MM.1S (cell line): ENCODE measurements at regions not wholly inside any gene's neighbourhood (a gene's known extent, or its start where the extent isn't known, plus 50 kb on each side); places are given as distances from the start of the nearest gene placed in this dataset.

ENCODE experiments used
- DNase-seq: peaks from one replicate; pipeline ENCODE4 v3.0.0-alpha.2; 2015
- H2AFZ ChIP-seq: fragments of 300-600 bp; sonication (generic); 2 replicates; pipeline ENCODE4 v1.6.0; 2016; ENCODE audit warnings: antibody characterized with exemption, low read length
- H3F3A ChIP-seq: fragments of 300-600 bp; sonication (generic); 2 replicates; pipeline ENCODE4 v1.6.1; 2016; ENCODE audit warnings: mild to moderate bottlenecking, antibody characterized with exemption, low read length, moderate library complexity, mixed read lengths; ENCODE audit not compliant: insufficient read depth
- H3K27ac ChIP-seq: fragments of 300-600 bp; sonication (generic); 2 replicates; pipeline ENCODE4 v1.5.1; 2016; ENCODE audit warnings: mild to moderate bottlenecking, low read length
- H3K27me3 ChIP-seq: fragments of 300-600 bp; sonication (generic); replicated peaks from 2 replicates; pipeline ENCODE4 v1.6.0; 2016; ENCODE audit warnings: low read length; ENCODE audit not compliant: insufficient read depth
- H3K36me3 ChIP-seq: fragments of 300-600 bp; sonication (generic); replicated peaks from 2 replicates; pipeline ENCODE4 v1.6.1; 2016; ENCODE audit warnings: mild to moderate bottlenecking, low read length, mixed read lengths; ENCODE audit not compliant: insufficient read depth
- H3K4me1 ChIP-seq: fragments of 300-600 bp; sonication (generic); 2 replicates; pipeline ENCODE4 v1.6.1; 2016; ENCODE audit warnings: low read length, mixed read lengths
- H3K4me2 ChIP-seq: fragments of 300-600 bp; sonication (generic); 2 replicates; pipeline ENCODE4 v1.6.0; 2016; ENCODE audit warnings: low read depth, low read length
- H3K4me3 ChIP-seq: fragments of 300-600 bp; sonication (generic); 2 replicates; pipeline ENCODE4 v1.5.1; 2016; ENCODE audit warnings: low read length, mixed read lengths
- H3K79me2 ChIP-seq: fragments of 300-600 bp; sonication (generic); 2 replicates; pipeline ENCODE4 v1.6.1; 2016; ENCODE audit warnings: mixed run types, low read length, mixed read lengths
- H3K9ac ChIP-seq: fragments of 300-600 bp; sonication (generic); 2 replicates; pipeline ENCODE4 v1.6.1; 2016; ENCODE audit warnings: low read length, mixed read lengths
- H3K9me2 ChIP-seq: fragments of 300-600 bp; sonication (generic); replicated peaks from 2 replicates; pipeline ENCODE4 v1.6.1; 2016; ENCODE audit warnings: mild to moderate bottlenecking, low read length, mixed read lengths; ENCODE audit not compliant: insufficient read depth
- H3K9me3 ChIP-seq: fragments of 300-600 bp; sonication (generic); replicated peaks from 2 replicates; pipeline ENCODE4 v1.6.1; 2016; ENCODE audit warnings: mild to moderate bottlenecking, low read length, mixed read lengths; ENCODE audit not compliant: insufficient read depth
- H4K20me1 ChIP-seq: fragments of 300-600 bp; sonication (generic); 2 replicates; pipeline ENCODE4 v1.6.1; 2016; ENCODE audit warnings: mild to moderate bottlenecking, low read length, moderate library complexity, mixed read lengths; ENCODE audit not compliant: insufficient read depth
- CTCF ChIP-seq: fragments of 300-600 bp; sonication (generic); IDR thresholded peaks from 2 replicates; pipeline ENCODE4 v1.5.1; 2016; ENCODE audit warnings: antibody characterized with exemption, low read length, mixed read lengths
- EZH2 ChIP-seq: fragments of 300-600 bp; sonication (generic); optimal IDR thresholded peaks from 2 replicates; pipeline ENCODE3; 2017; ENCODE audit warnings: low read depth, mild to moderate bottlenecking, antibody characterized with exemption, low read length, mixed read lengths
- EZH2phosphoT487 ChIP-seq: fragments of 300-600 bp; sonication (generic); IDR thresholded peaks from 2 replicates; pipeline ENCODE4 v1.6.1; 2018; ENCODE audit warnings: antibody characterized with exemption, low read length

- DNase-seq = peak; percentile 21
- H2AFZ ChIP-seq = no peak overlapping the region
- H3K9me2 ChIP-seq = no peaks in the 10 kb centered on the region
- no peaks in the 10 kb centered on the region for H3K36me3 ChIP-seq
- H3K9ac ChIP-seq = no peak overlapping the region
- no peak overlapping the region for H3K4me2 ChIP-seq
- no peaks in the 10 kb centered on the region for H3K4me1 ChIP-seq
- no peak for TF ChIP-seq EZH2
- no peak for TF ChIP-seq EZH2phosphoT487
- TF ChIP-seq CTCF = no peak
- H3K27me3 ChIP-seq = no peaks in the 10 kb centered on the region
- no peaks in the 10 kb centered on the region for H3F3A ChIP-seq
- no peaks in the 10 kb centered on the region for H3K9me3 ChIP-seq
- no peaks in the 10 kb centered on the region for H4K20me1 ChIP-seq
- no peak overlapping the region for H3K27ac ChIP-seq
- H3K4me3 ChIP-seq = no peak overlapping the region
- H3K79me2 ChIP-seq = no peaks in the 10 kb centered on the region
These were observed 1111.1 kb upstream of the KLHL29 start for GRCh38 chr2:22273853-22274252.

GRCh38 chr2:22274661-22275060, 1110.3 kb upstream of the KLHL29 start:
- Histone ChIP-seq H2AFZ (no peak overlapping the region), H3K27me3 (no peaks in the 10 kb centered on the region), H3K9me3 (no peaks in the 10 kb centered on the region), H3K36me3 (no peaks in the 10 kb centered on the region), H3K27ac (no peak overlapping the region), H3K9ac (no peak overlapping the region), H3K4me1 (no peaks in the 10 kb centered on the region), H3K79me2 (no peaks in the 10 kb centered on the region), H3K9me2 (no peaks in the 10 kb centered on the region), H3K4me2 (no peak overlapping the region), H3K4me3 (no peak overlapping the region), H3F3A (no peaks in the 10 kb centered on the region), H4K20me1 (no peaks in the 10 kb centered on the region)
- TF ChIP-seq CTCF (no peak), EZH2phosphoT487 (no peak), EZH2 (no peak)
- no peak for DNase-seq

GRCh38 chr2:22276696-22277095, 1108.3 kb upstream of the KLHL29 start:
- no peaks in the 10 kb centered on the region for H3K4me1 ChIP-seq
- TF ChIP-seq CTCF (no peak), EZH2 (no peak), EZH2phosphoT487 (no peak)
- DNase-seq = no peak
- no peaks in the 10 kb centered on the region for H3K79me2 ChIP-seq
- no peaks in the 10 kb centered on the region for H3K9me3 ChIP-seq
- no peaks in the 10 kb centered on the region for H3K36me3 ChIP-seq
- no peak overlapping the region for H3K9ac ChIP-seq
- no peaks in the 10 kb centered on the region for H3K9me2 ChIP-seq
- H3F3A ChIP-seq = no peaks in the 10 kb centered on the region
- H4K20me1 ChIP-seq = no peaks in the 10 kb centered on the region
- H3K4me2 ChIP-seq = no peak overlapping the region
- H3K27ac ChIP-seq = no peak overlapping the region
- no peaks in the 10 kb centered on the region for H3K27me3 ChIP-seq
- H2AFZ ChIP-seq = no peak overlapping the region
- no peak overlapping the region for H3K4me3 ChIP-seq

- no peaks in the 10 kb centered on the region for H3K9me2 ChIP-seq
- H3K4me2 ChIP-seq = no peak overlapping the region
- no peak overlapping the region for H3K4me3 ChIP-seq
- DNase-seq = no peak
- TF ChIP-seq EZH2phosphoT487 (no peak), CTCF (no peak), EZH2 (no peak)
- H2AFZ ChIP-seq = no peak overlapping the region
- H3K79me2 ChIP-seq = no peaks in the 10 kb centered on the region
- no peaks in the 10 kb centered on the region for H3K9me3 ChIP-seq
- no peaks in the 10 kb centered on the region for H3K4me1 ChIP-seq
- H3K36me3 ChIP-seq = no peaks in the 10 kb centered on the region
- H3K9ac ChIP-seq = no peak overlapping the region
- no peak overlapping the region for H3K27ac ChIP-seq
- H3F3A ChIP-seq = no peaks in the 10 kb centered on the region
- H4K20me1 ChIP-seq = no peaks in the 10 kb centered on the region
- no peaks in the 10 kb centered on the region for H3K27me3 ChIP-seq
These were observed 1105.4 kb upstream of the KLHL29 start for GRCh38 chr2:22279541-22279940.
